Chondrocyte (in vitro differentiated cells): ENCODE measurements at regions not wholly inside any gene's neighbourhood (a gene's known extent, or its start where the extent isn't known, plus 50 kb on each side); places are given as distances from the start of the nearest gene placed in this dataset.
A peak's percentile ranks its signal among the peaks of the same experiment; 100 is the strongest.

Source experiments
- DNase-seq: peaks from one replicate; pipeline ENCODE4 v3.0.0; 2021; ENCODE audit warnings: mixed read lengths, low spot score
- H3K27ac Mint-ChIP-seq: one replicate; pipeline ENCODE4 v1.8.0; 2021; ENCODE audit warnings: mild to moderate bottlenecking, moderate library complexity, mixed read lengths; ENCODE audit not compliant: unreplicated experiment
- H3K27me3 Mint-ChIP-seq: 2 replicates; pipeline ENCODE4 v1.8.0; 2021; ENCODE audit warnings: low read depth, mixed read lengths
- H3K36me3 Mint-ChIP-seq: 2 replicates; pipeline ENCODE4 v1.8.0; 2021; ENCODE audit warnings: low read depth, mixed read lengths
- H3K4me1 Mint-ChIP-seq: 2 replicates; pipeline ENCODE4 v1.8.0; 2021; ENCODE audit warnings: low read depth, mild to moderate bottlenecking, mixed read lengths
- H3K4me3 Mint-ChIP-seq: one replicate; pipeline ENCODE4 v1.8.0; 2021; ENCODE audit warnings: mild to moderate bottlenecking, moderate library complexity, mixed read lengths; ENCODE audit not compliant: unreplicated experiment
- H3K9me3 Mint-ChIP-seq: 2 replicates; pipeline ENCODE4 v1.8.0; 2021; ENCODE audit warnings: low read depth, mixed read lengths
- CTCF ChIP-seq: fragments of 200-600 bp; sonication (generic); IDR thresholded peaks from 2 replicates; pipeline ENCODE4 v1.5.0; 2021; ENCODE audit warnings: antibody characterized with exemption, mild to moderate bottlenecking, moderate library complexity

GRCh38 chr2:52238782-52239181 is 1206.8 kb upstream of the NRXN1 start:
- no peaks in the 10 kb centered on the region for H3K4me1 Mint-ChIP-seq
- no peaks in the 10 kb centered on the region for H3K36me3 Mint-ChIP-seq
- H3K4me3 Mint-ChIP-seq: no peak overlapping the region
- no peak for DNase-seq
- H3K27me3 Mint-ChIP-seq: peaks cover 5% of the 10 kb centered on the region
- H3K9me3 Mint-ChIP-seq: peaks cover 2% of the 10 kb centered on the region
- TF ChIP-seq CTCF: no peak
- H3K27ac Mint-ChIP-seq: no peak overlapping the region

DNA sequence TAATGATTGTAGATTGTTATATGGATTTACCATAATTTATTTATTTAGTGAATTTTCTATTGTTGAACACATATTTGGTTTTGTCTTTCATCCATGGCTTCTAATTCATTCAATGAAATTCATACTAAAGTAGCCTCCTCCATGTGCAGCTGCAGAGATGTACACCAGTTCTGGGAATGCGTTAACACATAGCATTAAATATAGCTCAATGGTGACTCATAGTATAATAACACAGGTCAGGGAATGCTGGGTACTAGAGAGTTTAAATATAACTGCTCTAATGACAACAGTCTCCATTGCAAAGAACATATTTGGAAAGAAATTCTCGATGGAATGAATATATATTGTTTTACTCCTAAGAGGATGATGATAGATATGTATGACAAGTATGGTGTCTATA is 1190.2 kb upstream of the NRXN1 start:
- Mint-ChIP-seq H3K27ac (peak overlapping the region; percentile 0), H3K27me3 (peaks cover 2% of the 10 kb centered on the region), H3K36me3 (no peaks in the 10 kb centered on the region), H3K4me3 (no peak overlapping the region), H3K4me1 (peaks cover 11% of the 10 kb centered on the region), H3K9me3 (peaks cover 5% of the 10 kb centered on the region)
- DNase-seq: no peak
- no peak for TF ChIP-seq CTCF

GRCh38 chr2:52220393-52220792 is 1188.5 kb upstream of the NRXN1 start:
- no peak overlapping the region for H3K4me3 Mint-ChIP-seq
- DNase-seq: no peak
- peaks cover 11% of the 10 kb centered on the region for H3K4me1 Mint-ChIP-seq
- H3K36me3 Mint-ChIP-seq: no peaks in the 10 kb centered on the region
- no peaks in the 10 kb centered on the region for H3K27me3 Mint-ChIP-seq
- H3K9me3 Mint-ChIP-seq: peaks cover 5% of the 10 kb centered on the region
- no peak for TF ChIP-seq CTCF
- no peak overlapping the region for H3K27ac Mint-ChIP-seq

DNA sequence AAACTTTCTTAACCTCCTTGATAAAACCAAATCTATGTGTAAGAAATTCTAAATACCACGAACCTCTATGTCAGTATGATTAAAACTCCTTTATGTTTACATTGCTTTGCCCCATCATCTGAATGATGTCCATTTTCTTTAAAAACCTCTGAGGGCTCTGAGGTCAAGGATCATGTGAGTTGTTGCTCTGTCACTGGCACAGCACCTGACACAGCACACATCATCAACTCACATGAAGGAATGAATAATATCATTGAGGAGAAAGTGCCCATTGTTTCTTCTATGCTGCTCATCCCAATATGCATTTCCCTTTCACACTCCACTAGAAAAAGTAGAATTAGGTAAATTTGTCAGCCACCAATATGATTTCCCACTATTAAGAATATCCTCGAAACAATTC is 1178.7 kb upstream of the NRXN1 start:
- Mint-ChIP-seq H3K9me3 (no peaks in the 10 kb centered on the region), H3K27ac (no peak overlapping the region)
- DNase-seq: no peak

DNA sequence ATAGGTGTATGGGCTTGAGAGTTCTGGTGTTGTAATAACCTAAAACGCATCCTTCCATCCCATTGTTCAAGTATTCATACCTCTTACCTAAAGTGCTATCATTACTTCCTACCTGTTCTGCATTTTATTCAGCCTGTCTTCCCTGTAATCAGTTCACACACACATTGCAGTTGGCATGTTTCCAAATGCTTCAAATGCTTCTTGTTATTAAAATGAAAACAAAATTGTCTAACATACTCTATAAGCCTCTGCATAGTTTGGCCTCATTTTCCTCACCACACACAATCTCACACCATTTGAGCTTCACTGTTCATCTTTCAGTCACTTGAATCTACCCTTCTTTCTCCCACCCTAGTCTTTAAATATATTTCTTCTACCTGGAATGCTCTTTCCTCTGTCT is 1178.2 kb upstream of the NRXN1 start:
- no peak for TF ChIP-seq CTCF
- Mint-ChIP-seq H3K27ac (no peak overlapping the region), H3K27me3 (peaks cover 9% of the 10 kb centered on the region), H3K9me3 (no peaks in the 10 kb centered on the region), H3K36me3 (no peaks in the 10 kb centered on the region), H3K4me1 (no peaks in the 10 kb centered on the region), H3K4me3 (no peak overlapping the region)
- no peak for DNase-seq

More for the DNA sequence above, 1178.7 kb upstream of the NRXN1 start:
- Mint-ChIP-seq H3K27me3 (peaks cover 9% of the 10 kb centered on the region), H3K36me3 (no peaks in the 10 kb centered on the region), H3K4me3 (no peak overlapping the region), H3K4me1 (no peaks in the 10 kb centered on the region)
- TF ChIP-seq CTCF: no peak
